ENCODE measurements at regions not wholly inside any gene's neighbourhood (a gene's known extent, or its start where the extent isn't known, plus 50 kb on each side); places are given as distances from the start of the nearest gene placed in this dataset.
"Not testable (repeated sequence)": the region's sequence is repeated elsewhere in the genome, so short reads cannot be mapped to it uniquely, and the experiment has no call there.

GRCh38 chr4:85029453-85029852 lies 63.0 kb upstream of the WDFY3 start:
- Histone ChIP-seq H3K4me2 (ENCODE audit: insufficient read depth, low read length) (no peak overlapping the region), H3K27ac (ENCODE audit: insufficient read depth, low read depth, low read length) (no peak overlapping the region), H3K4me1 (ENCODE audit: control insufficient read depth, extremely low read depth, insufficient read depth, low read length) (no peaks in the 10 kb centered on the region), H3K4me3 (replicated peaks in 1 of 3; ENCODE audit: insufficient read depth in 1 of 3, low read depth in 1 of 3, low read length in 3 of 3) (no peak overlapping the region), H3K9me3 (replicated peaks; ENCODE audit: control insufficient read depth, insufficient read depth, low read length) (no peaks in the 10 kb centered on the region), H3K36me3 (ENCODE audit: control insufficient read depth in 2 of 2, extremely low read depth in 1 of 2, insufficient read depth in 2 of 2, low read length in 2 of 2) (no peaks in the 10 kb centered on the region), H3K9ac (replicated peaks; ENCODE audit: extremely low read depth, insufficient read depth, low read length) (no peak overlapping the region), H3K27me3 (ENCODE audit: control insufficient read depth in 2 of 2, insufficient read depth in 2 of 2, low read length in 2 of 2) (peaks cover 0 to 2% of the 10 kb centered on the region in 2 experiments), H4K20me1 (replicated peaks; ENCODE audit: control insufficient read depth, extremely low read depth, insufficient read depth, low read length) (no peaks in the 10 kb centered on the region), H3K9me1 (replicated peaks; ENCODE audit: control insufficient read depth, extremely low read depth, insufficient read depth, low read length) (no peaks in the 10 kb centered on the region), H3K79me2 (ENCODE audit: control insufficient read depth, insufficient read depth, low read length) (no peaks in the 10 kb centered on the region), H2AFZ (ENCODE audit: low read depth, low read length) (no peak overlapping the region)
- TF ChIP-seq GATA2 (IDR thresholded peaks at IDR 0.05; ENCODE audit: insufficient read depth, insufficient read length, low read depth, low read length) (no peak), FOS (IDR thresholded peaks at IDR 0.05; ENCODE audit: borderline replicate concordance, insufficient read depth, low read length) (no peak), MYC (IDR thresholded peaks at IDR 0.05; ENCODE audit: low read depth, low read length) (no peak)
- ChIA-PET POLR2A (no interaction called here), CTCF (interaction anchor here (1.3 kb wide), 1 partner anchor 279 kb away, joined by 3 read pairs; no protein-coding TSS in a partner anchor)
- no TSS peak for BruUV-seq (replicated peaks)
- FAIRE-seq: no peak
- dilution Hi-C loops (cut with MboI; ENCODE audit: extremely low pct_ligation_motif_present, low sequenced_read_pairs): no loop called here
- intact Hi-C loops (cut with micrococcal nuclease): no loop called here
- DNase-seq (ENCODE audit: low read depth, low spot score): no peak

- no peak overlapping the region for H2AFZ ChIP-seq (ENCODE audit: low read depth, low read length)
- no peak overlapping the region for H3K9ac ChIP-seq (replicated peaks; ENCODE audit: extremely low read depth, insufficient read depth, low read length)
- dilution Hi-C loops (cut with MboI; ENCODE audit: extremely low pct_ligation_motif_present, low sequenced_read_pairs) (no loop called here), intact Hi-C loops (cut with micrococcal nuclease) (no loop called here)
- H3K4me2 ChIP-seq (ENCODE audit: insufficient read depth, low read length): no peak overlapping the region
- no peak for DNase-seq (ENCODE audit: low read depth, low spot score)
- no peaks in the 10 kb centered on the region for H3K9me1 ChIP-seq (replicated peaks; ENCODE audit: control insufficient read depth, extremely low read depth, insufficient read depth, low read length)
- H3K79me2 ChIP-seq (ENCODE audit: control insufficient read depth, insufficient read depth, low read length): no peaks in the 10 kb centered on the region
- TF ChIP-seq EZH2 (IDR thresholded peaks at IDR 0.05; ENCODE audit: borderline replicate concordance, low read depth, low read length, severe bottlenecking) (no peak), POLR2A (IDR thresholded peaks at IDR 0.05; ENCODE audit: low read depth, low read length) (no peak)
- CTCF ChIA-PET: no interaction called here
- BruUV-seq (replicated peaks): no TSS peak
- no peak for FAIRE-seq
- no peaks in the 10 kb centered on the region for H3K9me3 ChIP-seq (replicated peaks; ENCODE audit: control insufficient read depth, insufficient read depth, low read length)
- POLR2A ChIA-PET: no interaction called here
- H4K20me1 ChIP-seq (replicated peaks; ENCODE audit: control insufficient read depth, extremely low read depth, insufficient read depth, low read length): no peaks in the 10 kb centered on the region
- H3K4me3 ChIP-seq (replicated peaks in 1 of 3; ENCODE audit: insufficient read depth in 1 of 3, low read depth in 1 of 3, low read length in 3 of 3): no peak overlapping the region
- H3K4me1 ChIP-seq (ENCODE audit: control insufficient read depth, extremely low read depth, insufficient read depth, low read length): no peaks in the 10 kb centered on the region
- no peak overlapping the region for H3K27ac ChIP-seq (ENCODE audit: insufficient read depth, low read depth, low read length)
- H3K27me3 ChIP-seq (ENCODE audit: control insufficient read depth in 2 of 2, insufficient read depth in 2 of 2, low read length in 2 of 2): no peaks in the 10 kb centered on the region
- H3K36me3 ChIP-seq (ENCODE audit: control insufficient read depth in 2 of 2, extremely low read depth in 1 of 2, insufficient read depth in 2 of 2, low read length in 2 of 2): no peaks in the 10 kb centered on the region
Observed at GRCh38 chr4:85030156-85030555, 63.7 kb upstream of the WDFY3 start.

GRCh38 chr4:85033838-85034237 lies 67.3 kb upstream of the WDFY3 start:
- dilution Hi-C loops (cut with MboI; ENCODE audit: extremely low pct_ligation_motif_present, low sequenced_read_pairs); H3K9ac ChIP-seq (replicated peaks; ENCODE audit: extremely low read depth, insufficient read depth, low read length); H3K27me3 ChIP-seq (ENCODE audit: control insufficient read depth in 2 of 2, insufficient read depth in 2 of 2, low read length in 2 of 2); H3K79me2 ChIP-seq (ENCODE audit: control insufficient read depth, insufficient read depth, low read length); CTCF ChIA-PET; H3K27ac ChIP-seq (ENCODE audit: insufficient read depth, low read depth, low read length); H3K4me2 ChIP-seq (ENCODE audit: insufficient read depth, low read length); H3K9me1 ChIP-seq (replicated peaks; ENCODE audit: control insufficient read depth, extremely low read depth, insufficient read depth, low read length); intact Hi-C loops (cut with micrococcal nuclease); FAIRE-seq; H3K36me3 ChIP-seq (ENCODE audit: control insufficient read depth in 2 of 2, extremely low read depth in 1 of 2, insufficient read depth in 2 of 2, low read length in 2 of 2); POLR2A ChIA-PET; H4K20me1 ChIP-seq (replicated peaks; ENCODE audit: control insufficient read depth, extremely low read depth, insufficient read depth, low read length); H2AFZ ChIP-seq (ENCODE audit: low read depth, low read length); H3K4me1 ChIP-seq (ENCODE audit: control insufficient read depth, extremely low read depth, insufficient read depth, low read length); H3K4me3 ChIP-seq (replicated peaks in 1 of 3; ENCODE audit: insufficient read depth in 1 of 3, low read depth in 1 of 3, low read length in 3 of 3); H3K9me3 ChIP-seq (replicated peaks; ENCODE audit: control insufficient read depth, insufficient read depth, low read length); DNase-seq (ENCODE audit: low read depth, low spot score); BruUV-seq (replicated peaks): not testable (repeated sequence)
